Amniotic epithelial cell (primary cell): ENCODE measurements at regions not wholly inside any gene's neighbourhood (a gene's known extent, or its start where the extent isn't known, plus 50 kb on each side); places are given as distances from the start of the nearest gene placed in this dataset.
A peak's percentile ranks its signal among the peaks of the same experiment; 100 is the strongest.

Experiments used
- DNase-seq: peaks from one replicate; pipeline ENCODE4 v3.0.0-alpha.2; 2010; ENCODE audit warnings: low read depth

- peak; percentile 77 for DNase-seq
Measured at GRCh38 chr15:95866711-95867440, 463.6 kb upstream of the NR2F2 start.

GRCh38 chr15:95868450-95868849 lies 462.1 kb upstream of the NR2F2 start:
- no peak for DNase-seq

- DNase-seq, result no peak
Measured at GRCh38 chr15:95868970-95869369, 461.5 kb upstream of the NR2F2 start.

GRCh38 chr15:95869920-95870319 lies 460.6 kb upstream of the NR2F2 start:
- no peak for DNase-seq

GRCh38 chr15:95872366-95872771 lies 458.1 kb upstream of the NR2F2 start:
- peak; percentile 78 for DNase-seq

- no peak for DNase-seq
Measured at GRCh38 chr15:95874637-95875036, 455.9 kb upstream of the NR2F2 start.

- peak; percentile 66 for DNase-seq
Measured at GRCh38 chr15:95875121-95875643, 455.3 kb upstream of the NR2F2 start.

GRCh38 chr15:95880031-95880570 lies 450.4 kb upstream of the NR2F2 start:
- no peak for DNase-seq

- DNase-seq, result no peak
Measured at GRCh38 chr15:95880630-95881029, 449.9 kb upstream of the NR2F2 start.

- DNase-seq, result no peak
Measured at GRCh38 chr15:95883064-95883463, 447.4 kb upstream of the NR2F2 start.

- DNase-seq, result peak; percentile 19
Measured at GRCh38 chr15:95884276-95884675, 446.2 kb upstream of the NR2F2 start.

GRCh38 chr15:95887666-95888390 lies 442.7 kb upstream of the NR2F2 start:
- DNase-seq, result peak; percentile 51

- no peak for DNase-seq
Measured at GRCh38 chr15:95888762-95889161, 441.7 kb upstream of the NR2F2 start.

GRCh38 chr15:95894407-95894956 lies 436.0 kb upstream of the NR2F2 start:
- no peak for DNase-seq

- DNase-seq, result no peak
Measured at GRCh38 chr15:95895508-95895907, 435.0 kb upstream of the NR2F2 start.

- DNase-seq, result peak; percentile 91
Measured at GRCh38 chr15:95897651-95898050, 432.8 kb upstream of the NR2F2 start.

- DNase-seq, result no peak
Measured at GRCh38 chr15:95898761-95899160, 431.7 kb upstream of the NR2F2 start.

GRCh38 chr15:95901271-95901670 lies 429.2 kb upstream of the NR2F2 start:
- no peak for DNase-seq

- no peak for DNase-seq
Measured at GRCh38 chr15:95902606-95903005, 427.9 kb upstream of the NR2F2 start.

GRCh38 chr15:95903352-95903751 lies 427.1 kb upstream of the NR2F2 start:
- DNase-seq, result no peak

GRCh38 chr15:95910643-95911212 lies 419.8 kb upstream of the NR2F2 start:
- DNase-seq, result no peak

GRCh38 chr15:95911570-95912279 lies 418.8 kb upstream of the NR2F2 start:
- no peak for DNase-seq
